HG02970 (cell line): ENCODE measurements at regions not wholly inside any gene's neighbourhood (a gene's known extent, or its start where the extent isn't known, plus 50 kb on each side); places are given as distances from the start of the nearest gene placed in this dataset.
"Not testable (repeated sequence)": the region's sequence is repeated elsewhere in the genome, so short reads cannot be mapped to it uniquely, and the experiment has no call there.

Source experiments
- ATAC-seq: cut with Tn5 transposase; IDR thresholded peaks from one replicate; pipeline ENCODE4 v1.9.1; 2021; ENCODE audit warnings: mild to moderate bottlenecking, moderate library complexity, moderate number of reproducible peaks; ENCODE audit not compliant: unreplicated experiment, low FRiP score

GRCh38 chr3:109648027-109648426, 310.7 kb upstream of the DPPA4 start:
- no peak for ATAC-seq

DNA sequence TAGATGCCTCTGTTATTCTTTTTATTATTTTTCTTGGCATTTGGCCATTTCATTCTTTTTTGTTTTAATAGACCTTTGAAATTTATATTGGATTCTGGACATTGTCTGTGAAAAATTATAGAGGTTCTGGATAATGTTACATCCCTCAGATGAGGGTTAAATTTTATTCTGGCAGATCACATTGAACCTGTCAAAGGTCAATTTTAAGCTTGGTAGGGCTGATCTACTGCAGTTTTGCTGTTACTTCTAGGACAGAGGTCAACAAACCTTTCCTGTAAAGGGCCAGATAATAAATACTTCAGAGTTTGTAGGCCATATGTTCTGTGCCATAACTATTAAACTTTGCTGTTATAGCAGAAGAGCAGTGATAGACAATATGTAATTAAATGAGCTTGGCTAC, 318.9 kb upstream of the DPPA4 start:
- ATAC-seq = no peak

DNA sequence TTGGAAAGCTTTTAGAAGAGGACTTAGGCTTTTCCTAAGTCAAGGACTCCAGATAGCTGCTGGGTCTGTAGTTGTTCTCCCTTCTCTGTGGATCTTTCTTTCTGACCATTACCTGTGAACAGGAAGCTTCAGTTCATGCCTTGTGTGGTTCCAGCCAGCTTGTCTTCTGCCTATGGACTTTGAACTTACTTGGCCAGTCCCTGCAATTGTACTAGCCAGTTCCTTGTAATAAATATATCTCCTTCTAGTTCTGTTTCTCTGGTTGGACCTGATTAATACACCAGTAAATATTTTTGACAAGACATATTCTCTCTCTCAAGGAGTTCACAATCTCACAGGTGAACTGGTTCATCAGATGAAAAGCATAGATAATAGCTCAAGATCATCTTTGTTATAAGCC, 341.3 kb upstream of the DPPA4 start:
- no peak for ATAC-seq

GRCh38 chr3:109679664-109680063, 342.3 kb upstream of the DPPA4 start:
- ATAC-seq = no peak

DNA sequence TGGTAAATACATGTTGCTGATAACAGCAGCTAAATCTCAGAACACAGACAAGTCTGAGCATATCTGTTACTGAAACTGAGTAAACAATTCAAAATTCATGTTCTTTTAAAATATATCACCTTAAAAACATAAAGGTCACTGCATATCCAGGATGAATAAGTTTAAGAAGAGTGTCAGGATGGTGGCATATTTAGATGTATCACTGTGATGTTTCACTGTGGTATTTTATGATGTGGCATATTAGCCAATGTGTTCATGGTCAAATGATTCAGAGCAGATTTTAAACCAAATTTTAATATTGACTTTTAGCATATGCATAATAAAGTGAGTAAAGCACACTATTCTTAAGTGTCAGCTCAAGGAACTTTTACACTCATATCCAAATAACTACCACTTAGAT, 346.4 kb upstream of the DPPA4 start:
- ATAC-seq = no peak

DNA sequence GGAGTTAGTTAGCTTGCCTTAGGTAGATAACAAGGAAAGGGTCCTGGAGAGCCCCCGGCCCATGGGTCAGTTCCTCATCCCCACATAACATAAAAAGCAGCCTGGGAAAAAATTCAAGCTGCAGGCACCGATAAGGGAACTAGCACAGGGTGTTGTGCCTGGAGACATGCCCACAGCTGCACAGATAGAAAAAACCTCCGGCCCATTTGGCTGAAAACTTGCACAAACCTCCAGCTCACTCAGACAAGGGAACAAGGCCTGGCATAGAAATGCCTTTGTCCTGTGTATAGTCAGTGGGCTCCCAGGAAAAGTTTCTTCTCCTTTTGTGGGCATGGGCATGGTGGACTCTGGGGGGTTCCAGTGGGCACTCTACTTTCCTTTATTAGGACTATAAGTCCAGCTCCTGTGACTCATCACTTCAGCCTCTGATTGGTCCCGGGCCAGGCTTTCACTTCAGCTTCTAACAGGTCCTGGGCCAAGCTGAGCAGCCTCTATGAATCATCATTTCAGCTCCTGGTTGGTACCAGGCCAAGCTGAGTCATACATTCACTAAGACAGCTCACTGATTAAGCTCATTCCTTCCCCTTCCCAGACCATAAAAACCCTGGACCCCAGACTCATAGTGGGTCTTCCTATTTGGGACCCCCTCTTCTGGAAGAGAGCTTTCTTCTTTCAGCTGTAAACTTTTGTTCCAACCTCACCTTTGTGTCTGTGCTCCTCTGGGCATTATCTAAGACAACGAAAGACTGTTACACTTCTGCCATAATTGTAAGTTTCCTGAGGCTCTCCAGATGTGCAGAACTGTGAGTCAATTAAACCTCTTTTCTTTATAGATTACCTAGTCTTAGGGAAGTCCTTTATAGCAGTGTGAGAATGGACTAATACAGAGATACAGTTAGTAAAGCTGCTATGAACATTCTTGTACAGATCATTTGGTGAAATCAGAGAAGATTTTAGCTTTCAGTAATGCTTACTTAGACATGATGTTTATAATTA, 348.0 kb upstream of the DPPA4 start:
- ATAC-seq = no peak

DNA sequence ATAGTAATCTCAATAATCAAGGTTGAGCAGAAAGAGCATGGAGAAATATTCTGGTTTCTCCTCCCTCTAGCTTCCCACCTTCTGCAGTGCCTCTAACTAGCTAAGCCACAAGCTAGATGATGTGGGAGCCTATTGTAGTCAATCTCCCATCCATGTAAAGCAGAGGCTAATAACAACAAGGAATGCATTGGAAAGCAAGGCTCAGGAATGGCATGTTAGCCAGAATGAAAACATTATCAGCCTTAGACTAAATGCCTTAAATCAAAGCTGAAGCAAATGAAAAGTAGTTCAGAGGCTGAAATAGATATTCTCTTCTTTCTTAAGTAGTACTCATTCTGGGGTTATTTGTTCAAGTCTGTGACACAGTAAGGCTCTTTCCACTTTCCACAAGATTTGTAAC, 350.3 kb upstream of the DPPA4 start:
- ATAC-seq = no peak

GRCh38 chr3:109696932-109697331, 359.6 kb upstream of the DPPA4 start:
- no peak for ATAC-seq

DNA sequence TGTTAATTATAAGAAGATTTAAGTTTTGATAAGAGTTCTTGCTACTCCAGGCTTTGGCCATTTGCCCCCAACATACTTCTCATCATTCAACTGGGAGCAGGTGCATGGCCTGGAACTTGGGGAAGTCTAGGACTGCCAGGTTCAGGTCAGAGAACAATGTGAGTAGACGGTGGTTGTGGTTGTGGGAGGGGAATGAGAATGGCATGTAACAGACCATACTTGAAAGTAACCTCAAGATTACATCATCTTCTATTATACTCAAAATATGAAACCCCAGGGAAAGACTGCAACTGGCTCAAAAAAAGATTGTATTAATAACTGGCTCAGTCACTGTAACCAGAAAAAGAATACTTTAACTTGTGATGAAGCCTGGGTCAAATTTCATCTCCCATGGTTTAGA, 364.9 kb upstream of the DPPA4 start:
- ATAC-seq = no peak

- ATAC-seq = no peak
Observed at GRCh38 chr3:109702976-109703375, 365.6 kb upstream of the DPPA4 start.

DNA sequence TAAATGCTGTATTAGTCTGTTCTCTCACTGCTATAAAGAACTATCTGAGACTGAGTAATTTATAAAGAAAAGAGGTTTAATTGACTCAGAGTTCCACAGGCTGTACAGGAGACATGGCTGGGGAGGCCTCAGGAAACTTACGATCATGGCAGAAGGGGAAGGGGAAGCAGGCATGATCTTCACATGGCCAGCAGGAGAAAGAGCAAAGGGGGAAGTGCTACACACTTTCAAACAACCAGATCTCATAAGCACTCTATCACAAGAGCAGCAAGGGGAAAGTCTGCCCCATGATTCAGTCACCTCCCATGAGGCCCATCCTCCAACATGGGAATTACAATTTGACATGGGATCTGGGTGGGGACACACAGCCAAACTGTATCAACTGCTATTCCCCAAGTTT, 367.8 kb upstream of the DPPA4 start:
- not testable (repeated sequence) for ATAC-seq

DNA sequence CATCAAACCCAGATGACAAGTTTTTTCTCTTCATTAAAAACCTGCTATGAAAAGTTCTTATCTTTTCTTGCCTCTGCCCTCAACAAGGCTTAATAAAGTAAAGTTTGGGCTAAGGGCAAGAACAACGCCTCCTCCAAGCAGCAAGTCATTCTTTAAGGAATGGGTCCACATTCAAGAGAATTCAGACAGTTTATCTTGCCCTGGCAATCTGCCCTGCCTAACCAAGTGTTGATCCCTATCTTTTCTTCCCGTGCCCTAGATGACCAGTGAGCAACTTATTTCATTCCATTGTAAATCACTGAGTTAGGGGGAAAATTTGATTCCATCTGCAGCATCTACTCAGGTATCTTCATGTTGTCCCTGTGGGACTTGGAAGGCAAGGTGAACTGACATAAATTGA, 370.3 kb upstream of the DPPA4 start:
- no peak for ATAC-seq

- ATAC-seq = no peak
Observed at GRCh38 chr3:109713288-109713687, 375.9 kb upstream of the DPPA4 start.

DNA sequence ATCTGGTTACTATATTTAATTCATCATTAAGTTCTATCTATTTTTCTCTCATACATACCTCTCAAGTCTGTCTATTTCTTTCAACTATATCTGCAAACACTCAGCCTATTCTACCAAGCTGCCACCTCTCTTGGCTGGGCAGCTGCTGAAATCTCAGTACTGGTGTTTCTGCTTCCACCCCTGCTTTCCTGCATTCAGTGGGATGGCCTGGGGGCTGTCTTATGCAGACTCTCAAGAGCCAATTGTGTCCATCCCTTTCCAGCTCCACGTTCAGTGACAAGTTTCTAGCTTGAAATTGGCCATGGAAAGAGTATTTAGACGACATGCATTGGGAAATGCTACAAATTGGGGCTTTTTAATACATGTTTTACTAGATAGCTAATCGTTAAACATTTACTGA, 378.4 kb upstream of the DPPA4 start:
- ATAC-seq = no peak

- ATAC-seq = no peak
Observed at GRCh38 chr3:109718850-109719249, 381.5 kb upstream of the DPPA4 start.

- no peak for ATAC-seq
Observed at GRCh38 chr3:109728861-109729494, 391.6 kb upstream of the DPPA4 start.

GRCh38 chr3:109731639-109732473, 394.5 kb upstream of the DPPA4 start:
- ATAC-seq = peak; percentile 85

- no peak for ATAC-seq
Observed at GRCh38 chr3:109743981-109744380, 406.6 kb upstream of the DPPA4 start.

DNA sequence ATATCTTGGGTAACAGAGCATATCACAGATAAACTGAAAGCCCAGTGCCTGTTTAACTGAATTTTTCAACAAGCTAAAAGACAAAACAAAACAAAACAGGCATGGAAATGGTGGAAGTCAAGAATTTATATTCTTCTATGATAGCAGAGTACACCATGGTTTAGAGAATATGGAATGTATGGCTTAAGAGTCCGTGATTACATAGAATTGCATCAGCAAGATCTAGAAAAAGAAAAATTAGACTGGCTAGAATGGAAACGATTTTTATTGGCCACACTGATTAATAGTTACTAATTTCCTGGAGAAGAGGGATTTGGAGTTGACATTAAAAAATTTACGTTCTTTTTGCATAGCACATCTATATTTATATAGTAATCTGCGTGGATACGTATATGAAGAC, 435.2 kb upstream of the DPPA4 start:
- no peak for ATAC-seq

- ATAC-seq = no peak
Observed at GRCh38 chr3:109774108-109774507, 436.8 kb upstream of the DPPA4 start.

DNA sequence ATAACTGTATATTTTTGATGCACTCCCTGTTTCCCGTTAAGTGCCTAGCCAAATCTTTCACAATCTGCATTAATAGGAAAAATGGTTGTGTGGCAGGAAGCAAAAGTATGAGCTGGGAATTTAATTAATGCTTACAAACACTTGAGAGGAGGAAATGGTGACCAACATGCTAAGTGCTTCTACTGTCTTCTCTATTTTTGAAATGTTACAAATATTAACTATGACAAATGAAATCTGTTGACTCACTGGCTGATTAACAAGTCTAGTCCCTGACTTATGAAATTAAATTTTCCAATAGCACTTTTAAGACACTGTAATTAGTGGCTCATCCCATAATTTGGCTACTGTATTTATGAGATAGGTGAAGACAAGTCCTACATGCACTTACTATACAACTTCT, 446.9 kb upstream of the DPPA4 start:
- ATAC-seq = no peak
